Spleen (tissue), 11 donors: ENCODE measurements at regions not wholly inside any gene's neighbourhood (a gene's known extent, or its start where the extent isn't known, plus 50 kb on each side); places are given as distances from the start of the nearest gene placed in this dataset.

Source experiments
- DNase-seq: peaks from one replicate; pipeline ENCODE4 v3.0.0-alpha.2; 2020
- H3K27ac ChIP-seq, 8 donors: fragments of 200-600 bp; sonication (generic) in 7 of 8; 1 replicate in 4 of 8; 2 replicates in 4 of 8; pipeline versions ENCODE4 v1.5.0 to v1.8.0; 2016 to 2021; ENCODE audit warnings: inconsistent platforms in 4 of 8, mild to moderate bottlenecking in 4 of 8, moderate library complexity in 1 of 8
- H3K27me3 ChIP-seq, 7 donors: fragments of 200-600 bp; sonication (generic) in 6 of 7; replicated peaks in 1 of 7; 1 replicate in 4 of 7; 2 replicates in 3 of 7; pipeline versions ENCODE4 v1.5.0 to v1.8.0; 2016 to 2021; ENCODE audit warnings: inconsistent platforms in 3 of 7, mild to moderate bottlenecking in 1 of 7
- H3K36me3 ChIP-seq, 6 donors: fragments of 200-600 bp; sonication (generic) in 5 of 6; 1 replicate in 4 of 6; 2 replicates in 2 of 6; pipeline versions ENCODE4 v1.5.0 to v1.8.0; 2016 to 2021; ENCODE audit warnings: inconsistent platforms in 2 of 6
- H3K4me1 ChIP-seq, 6 donors: fragments of 200-600 bp; sonication (generic) in 5 of 6; 1 replicate in 3 of 6; 2 replicates in 3 of 6; pipeline versions ENCODE4 v1.5.0 to v1.8.0; 2016 to 2021; ENCODE audit warnings: inconsistent platforms in 3 of 6
- H3K4me3 ChIP-seq, 8 donors: fragments of 200-600 bp; sonication (generic) in 7 of 8; 1 replicate in 4 of 8; 2 replicates in 4 of 8; pipeline versions ENCODE4 v1.5.0 to v1.8.0; 2016 to 2021; ENCODE audit warnings: inconsistent platforms in 4 of 8, mild to moderate bottlenecking in 4 of 8, moderate library complexity in 2 of 8
- H3K9me3 ChIP-seq, 8 donors: fragments of 200-600 bp; sonication (generic) in 7 of 8; 1 replicate in 4 of 8; 2 replicates in 4 of 8; pipeline versions ENCODE4 v1.5.0 to v1.8.0; 2016 to 2021; ENCODE audit warnings: inconsistent platforms in 4 of 8
- POLR2A ChIP-seq, 3 donors: fragments of 450-650 bp; IDR thresholded peaks; one replicate each; pipeline ENCODE4 v1.5.1; 2017; ENCODE audit warnings: antibody characterized with exemption in 3 of 3, mild to moderate bottlenecking in 1 of 3
- POLR2AphosphoS5 ChIP-seq, 3 donors: sonication (generic); formaldehyde crosslinking; IDR thresholded peaks; one replicate each; pipeline ENCODE4 v1.5.1; 2017; ENCODE audit warnings: antibody characterized with exemption in 3 of 3
- WGBS, 5 donors: extraction: QIAGEN DNeasy Blood & Tissue Kit in 3 of 5; methylation state at CpG; one replicate each; pipeline versions ENCODE4 v1.1.5 to v1.1.7; 2013 to 2018; 5-methylcytosine and 5-hydroxymethylcytosine counted together
- intact Hi-C: fragments of 100-400 bp; cut with DNase I; formaldehyde crosslinking; loops from one replicate; pipeline ENCODE4 v1.15.0; 2023; ENCODE audit warnings: low total_unique reads
- TF ChIP-seq, protein P1 (sequence below), 11 experiments: fragments of 200-600 bp in 7 of 11; fragments of 450-650 bp in 4 of 11; sonication (generic) in 4 of 11; IDR thresholded peaks in 8 of 11; conservative IDR thresholded peaks in 3 of 11; 1 replicate in 7 of 11; 2 replicates in 4 of 11; pipeline versions ENCODE4 v1.4.0 to v1.8.0; 2016 to 2021; ENCODE audit warnings: antibody characterized with exemption in 11 of 11, inconsistent platforms in 4 of 11, mild to moderate bottlenecking in 1 of 11
- donor health status: healthy with polysubstance abuse.
- donor health status: DM: no; HTN: no; CAD: no; lungs with moderate emphysema.
- donor health status: DM: no; HTN: no; CAD: no.
- donor health status: Bipolar disorder and iron deficiency.
- donor health status: healthy.
- donor health status: DM: no; HTN: no; CAD: no.
- donor health status: DM: yes; HTN: yes; CAD: no.

- H3K4me1 ChIP-seq = no peaks in the 10 kb centered on the region
- no peak for DNase-seq
- no peak overlapping the region for H3K27ac ChIP-seq
- WGBS, 5 donors = 83 to 96% (median 89%) methylated on average over 4 of the region's 4 CpGs
- no peak overlapping the region for H3K4me3 ChIP-seq
- no peaks in the 10 kb centered on the region for H3K27me3 ChIP-seq
- TF ChIP-seq POLR2AphosphoS5 (IDR thresholded peaks at IDR 0.05) = no peak
- TF ChIP-seq, protein P1, sequence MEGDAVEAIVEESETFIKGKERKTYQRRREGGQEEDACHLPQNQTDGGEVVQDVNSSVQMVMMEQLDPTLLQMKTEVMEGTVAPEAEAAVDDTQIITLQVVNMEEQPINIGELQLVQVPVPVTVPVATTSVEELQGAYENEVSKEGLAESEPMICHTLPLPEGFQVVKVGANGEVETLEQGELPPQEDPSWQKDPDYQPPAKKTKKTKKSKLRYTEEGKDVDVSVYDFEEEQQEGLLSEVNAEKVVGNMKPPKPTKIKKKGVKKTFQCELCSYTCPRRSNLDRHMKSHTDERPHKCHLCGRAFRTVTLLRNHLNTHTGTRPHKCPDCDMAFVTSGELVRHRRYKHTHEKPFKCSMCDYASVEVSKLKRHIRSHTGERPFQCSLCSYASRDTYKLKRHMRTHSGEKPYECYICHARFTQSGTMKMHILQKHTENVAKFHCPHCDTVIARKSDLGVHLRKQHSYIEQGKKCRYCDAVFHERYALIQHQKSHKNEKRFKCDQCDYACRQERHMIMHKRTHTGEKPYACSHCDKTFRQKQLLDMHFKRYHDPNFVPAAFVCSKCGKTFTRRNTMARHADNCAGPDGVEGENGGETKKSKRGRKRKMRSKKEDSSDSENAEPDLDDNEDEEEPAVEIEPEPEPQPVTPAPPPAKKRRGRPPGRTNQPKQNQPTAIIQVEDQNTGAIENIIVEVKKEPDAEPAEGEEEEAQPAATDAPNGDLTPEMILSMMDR (IDR thresholded peaks at IDR 0.05 in 8 of 11, conservative IDR thresholded peaks at IDR 0.05 in 3 of 11) = no peak
- no peak for TF ChIP-seq POLR2A (IDR thresholded peaks at IDR 0.05)
- H3K36me3 ChIP-seq = no peaks in the 10 kb centered on the region
- H3K9me3 ChIP-seq = peaks cover 0 to 5% (median 0%) of the 10 kb centered on the region in 8 donors
- intact Hi-C loops = no loop called here
Observed at GRCh38 chr15:99906793-99907192, 173.6 kb upstream of the LYSMD4 start.

GRCh38 chr15:99906311-99906710, 173.1 kb upstream of the LYSMD4 start:
- no peak for DNase-seq
- peaks cover 0 to 5% (median 0%) of the 10 kb centered on the region in 8 donors for H3K9me3 ChIP-seq
- H3K4me1 ChIP-seq = no peaks in the 10 kb centered on the region
- intact Hi-C loops = no loop called here
- no peak overlapping the region for H3K27ac ChIP-seq
- no peak overlapping the region for H3K4me3 ChIP-seq
- H3K36me3 ChIP-seq = no peaks in the 10 kb centered on the region
- H3K27me3 ChIP-seq = no peaks in the 10 kb centered on the region
- 76 to 86% (median 79%) methylated on average over 5 of the region's 5 CpGs for WGBS, 5 donors
- TF ChIP-seq POLR2AphosphoS5 (IDR thresholded peaks at IDR 0.05) (no peak), POLR2A (IDR thresholded peaks at IDR 0.05) (no peak)
- TF ChIP-seq, protein P1 (IDR thresholded peaks at IDR 0.05 in 8 of 11, conservative IDR thresholded peaks at IDR 0.05 in 3 of 11) = no peak

- Histone ChIP-seq H3K4me1 (no peaks in the 10 kb centered on the region), H3K4me3 (no peak overlapping the region), H3K36me3 (no peaks in the 10 kb centered on the region), H3K9me3 (peaks cover 0 to 7% (median 0%) of the 10 kb centered on the region in 8 donors), H3K27me3 (no peaks in the 10 kb centered on the region), H3K27ac (no peak overlapping the region)
- 84 to 100% (median 95%) methylated on average over 1 of the region's 1 CpG for WGBS, 5 donors
- no peak for DNase-seq
- intact Hi-C loops = no loop called here
- TF ChIP-seq, protein P1 (IDR thresholded peaks at IDR 0.05 in 8 of 11, conservative IDR thresholded peaks at IDR 0.05 in 3 of 11) = no peak
- TF ChIP-seq POLR2A (IDR thresholded peaks at IDR 0.05) (no peak), POLR2AphosphoS5 (IDR thresholded peaks at IDR 0.05) (no peak)
Observed at GRCh38 chr15:99902248-99902928, 169.2 kb upstream of the LYSMD4 start.

DNA sequence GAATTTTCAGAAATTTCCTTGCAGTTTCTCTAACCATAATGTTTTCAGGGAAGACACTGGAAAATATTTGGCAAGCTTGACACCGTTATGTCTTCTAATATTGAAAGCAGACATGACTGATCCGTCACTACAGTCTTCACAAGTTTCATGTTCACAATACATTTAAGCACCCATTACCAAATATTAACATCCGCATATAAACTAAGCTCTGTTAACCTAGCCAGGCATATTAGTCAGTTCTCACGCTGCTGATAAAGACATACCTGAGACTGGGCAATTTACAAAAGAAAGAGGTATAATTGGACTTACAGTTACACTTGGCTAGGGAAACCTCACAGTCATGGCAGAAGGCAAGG, 162.7 kb upstream of the LYSMD4 start:
- H3K27ac ChIP-seq = no peak overlapping the region
- no peaks in the 10 kb centered on the region for H3K27me3 ChIP-seq
- no peak overlapping the region for H3K4me3 ChIP-seq
- peaks cover 0 to 11% (median 0%) of the 10 kb centered on the region in 8 donors for H3K9me3 ChIP-seq
- intact Hi-C loops = no loop called here
- no peaks in the 10 kb centered on the region for H3K4me1 ChIP-seq
- 86 to 94% (median 94%) methylated on average over 4 of the region's 4 CpGs for WGBS, 5 donors
- DNase-seq = no peak
- no peaks in the 10 kb centered on the region for H3K36me3 ChIP-seq
- TF ChIP-seq, protein P1 (IDR thresholded peaks at IDR 0.05 in 8 of 11, conservative IDR thresholded peaks at IDR 0.05 in 3 of 11) = no peak
- no peak for TF ChIP-seq POLR2A (IDR thresholded peaks at IDR 0.05)
- TF ChIP-seq POLR2AphosphoS5 (IDR thresholded peaks at IDR 0.05) = no peak
